ENCODE measurements at regions not wholly inside any gene's neighbourhood (a gene's known extent, or its start where the extent isn't known, plus 50 kb on each side); places are given as distances from the start of the nearest gene placed in this dataset.
A peak's percentile ranks its signal among the peaks of the same experiment; 100 is the strongest.

DNA sequence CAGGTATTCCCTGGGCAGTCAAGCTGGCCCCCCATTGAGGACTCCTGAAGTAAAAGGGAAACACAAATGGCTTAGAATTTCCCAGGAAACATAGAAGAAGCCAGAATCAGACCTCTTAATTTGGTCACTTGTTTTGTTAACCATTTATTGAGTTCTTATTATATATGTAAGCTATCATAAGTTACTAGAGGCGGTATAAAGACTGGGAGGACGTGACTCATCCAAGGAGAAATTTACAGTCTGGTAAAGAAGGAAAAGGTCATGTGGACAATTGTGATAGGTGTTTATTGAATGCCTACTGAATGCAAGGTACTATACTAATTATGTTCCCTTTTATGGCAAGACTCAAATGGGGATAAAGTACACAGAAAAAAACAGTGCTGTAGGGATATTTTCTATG is 146.7 kb downstream of the DYRK2 start:
- Histone ChIP-seq H3K9me3 (ENCODE audit: control insufficient read depth in 2 of 2, low read length in 2 of 2) (no peaks in the 10 kb centered on the region), H3K27ac (ENCODE audit: low read length) (no peak overlapping the region), H3K36me3 (ENCODE audit: control insufficient read depth in 2 of 2, insufficient read depth in 2 of 2, low read length in 2 of 2) (no peaks in the 10 kb centered on the region), H3K4me1 (ENCODE audit: control insufficient read depth, insufficient read depth, low read length) (peaks cover 6% of the 10 kb centered on the region), H3K27me3 (ENCODE audit: control insufficient read depth in 1 of 2, insufficient read depth in 2 of 2, low read length in 2 of 2) (no peaks in the 10 kb centered on the region), H3K9ac (ENCODE audit: low read length in 2 of 2) (no peak overlapping the region), H3K4me3 (ENCODE audit: low read length in 2 of 2) (no peak overlapping the region)

DNA sequence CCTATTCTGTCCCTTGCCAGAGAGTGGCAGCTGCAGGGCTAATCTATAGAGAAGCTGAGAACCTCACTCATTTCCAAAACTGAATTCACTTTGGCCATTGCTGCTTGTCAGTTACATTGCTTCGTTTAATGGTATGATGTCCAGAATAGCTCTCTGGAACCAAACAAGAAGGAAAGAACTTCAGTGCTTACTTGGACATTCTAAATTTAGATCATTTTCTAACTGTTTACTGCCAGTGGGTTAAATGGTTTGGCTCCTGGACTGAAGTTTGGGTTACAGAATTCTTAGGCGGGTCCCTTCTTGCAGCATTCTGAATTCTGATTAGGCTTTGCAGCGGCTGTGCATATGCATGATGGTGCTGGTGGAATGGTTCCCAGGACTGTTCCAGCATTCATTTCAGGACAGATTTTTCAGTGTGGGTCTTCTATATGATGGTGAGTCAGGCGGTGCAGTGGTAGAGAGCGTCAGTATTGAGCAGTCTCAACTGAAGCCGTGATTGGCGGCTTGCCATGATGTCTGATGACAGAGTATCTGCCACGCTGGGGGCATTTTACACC is 148.7 kb downstream of the DYRK2 start:
- H3K27ac ChIP-seq (ENCODE audit: low read length) = no peak overlapping the region
- peaks cover 6% of the 10 kb centered on the region for H3K4me1 ChIP-seq (ENCODE audit: control insufficient read depth, insufficient read depth, low read length)
- H3K36me3 ChIP-seq (ENCODE audit: control insufficient read depth in 2 of 2, insufficient read depth in 2 of 2, low read length in 2 of 2) = no peaks in the 10 kb centered on the region
- H3K27me3 ChIP-seq (ENCODE audit: control insufficient read depth in 1 of 2, insufficient read depth in 2 of 2, low read length in 2 of 2) = no peaks in the 10 kb centered on the region
- no peaks in the 10 kb centered on the region for H3K9me3 ChIP-seq (ENCODE audit: control insufficient read depth in 2 of 2, low read length in 2 of 2)
- H3K4me3 ChIP-seq (ENCODE audit: low read length in 2 of 2) = peak overlapping the region; percentile 16 to 26
- no peak overlapping the region for H3K9ac ChIP-seq (ENCODE audit: low read length in 2 of 2)

DNA sequence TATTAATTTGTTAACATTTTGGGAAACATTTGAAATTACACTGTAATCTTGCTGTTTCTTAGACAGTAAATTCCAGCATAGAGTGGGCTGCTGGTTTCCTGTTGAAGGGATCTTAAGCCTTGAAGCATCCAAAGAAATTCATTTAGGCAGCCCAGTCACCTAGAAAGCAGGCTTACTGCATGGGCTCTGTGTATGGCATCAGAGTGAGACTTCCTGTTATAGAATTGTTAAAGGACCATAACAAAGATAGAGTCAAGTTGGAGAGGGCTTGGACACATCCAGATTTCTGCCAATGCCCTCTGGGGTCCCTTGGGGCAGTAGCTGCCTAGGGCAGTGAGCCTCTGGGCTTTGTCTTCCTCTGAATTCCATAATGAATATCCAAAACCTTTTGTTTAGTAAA is 149.2 kb downstream of the DYRK2 start:
- peak overlapping the region in 1 of 2 donors; percentile 1 for H3K4me3 ChIP-seq (ENCODE audit: low read length in 2 of 2)
- H3K27ac ChIP-seq (ENCODE audit: low read length) = no peak overlapping the region
- peaks cover 6% of the 10 kb centered on the region for H3K4me1 ChIP-seq (ENCODE audit: control insufficient read depth, insufficient read depth, low read length)
- no peaks in the 10 kb centered on the region for H3K27me3 ChIP-seq (ENCODE audit: control insufficient read depth in 1 of 2, insufficient read depth in 2 of 2, low read length in 2 of 2)
- H3K36me3 ChIP-seq (ENCODE audit: control insufficient read depth in 2 of 2, insufficient read depth in 2 of 2, low read length in 2 of 2) = no peaks in the 10 kb centered on the region
- H3K9me3 ChIP-seq (ENCODE audit: control insufficient read depth in 2 of 2, low read length in 2 of 2) = no peaks in the 10 kb centered on the region
- no peak overlapping the region for H3K9ac ChIP-seq (ENCODE audit: low read length in 2 of 2)

DNA sequence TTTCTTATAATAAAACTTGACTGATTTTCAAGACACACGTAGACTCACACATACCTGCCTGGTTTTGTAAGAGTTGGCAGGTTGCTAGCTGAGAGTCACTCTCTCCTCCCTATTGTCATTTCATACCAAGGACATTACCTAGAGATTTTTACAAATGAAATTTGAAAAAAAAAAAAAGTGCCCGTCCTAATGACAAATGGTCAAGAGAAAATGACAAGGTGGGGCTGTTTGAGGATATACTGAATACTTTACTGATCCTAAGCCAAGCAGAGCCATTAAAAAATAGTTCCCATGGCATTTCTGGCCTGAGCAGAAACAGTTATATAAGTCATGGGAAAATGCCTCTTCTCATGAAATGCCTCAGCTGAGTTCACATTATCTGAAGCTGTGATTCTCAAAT is 150.2 kb downstream of the DYRK2 start:
- H3K27me3 ChIP-seq (ENCODE audit: control insufficient read depth in 1 of 2, insufficient read depth in 2 of 2, low read length in 2 of 2) = no peaks in the 10 kb centered on the region
- no peaks in the 10 kb centered on the region for H3K36me3 ChIP-seq (ENCODE audit: control insufficient read depth in 2 of 2, insufficient read depth in 2 of 2, low read length in 2 of 2)
- H3K27ac ChIP-seq (ENCODE audit: low read length) = peak overlapping the region; percentile 25
- peaks cover 12% of the 10 kb centered on the region for H3K4me1 ChIP-seq (ENCODE audit: control insufficient read depth, insufficient read depth, low read length)
- H3K9ac ChIP-seq (ENCODE audit: low read length in 2 of 2) = no peak overlapping the region
- H3K4me3 ChIP-seq (ENCODE audit: low read length in 2 of 2) = no peak overlapping the region
- no peaks in the 10 kb centered on the region for H3K9me3 ChIP-seq (ENCODE audit: control insufficient read depth in 2 of 2, low read length in 2 of 2)

DNA sequence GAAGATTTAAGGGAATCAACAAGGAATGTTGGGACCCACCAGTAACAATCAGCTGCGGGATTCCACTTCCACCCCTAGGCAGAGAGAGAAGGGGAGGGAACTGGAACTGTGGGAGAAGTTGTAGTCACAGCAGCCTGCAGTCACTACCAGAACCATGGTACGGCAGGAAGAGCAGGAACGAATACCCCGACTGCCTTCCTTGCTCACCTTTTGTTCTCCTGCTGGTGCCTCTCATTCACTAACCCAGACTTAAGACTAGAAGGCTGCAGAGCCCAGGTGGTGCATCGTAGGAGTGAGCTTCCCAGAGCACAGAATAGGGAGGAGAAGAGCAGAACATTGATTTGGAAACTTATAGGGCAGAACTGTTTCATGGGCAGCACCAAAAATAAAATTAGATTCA is 154.2 kb downstream of the DYRK2 start:
- Histone ChIP-seq H3K9me3 (ENCODE audit: control insufficient read depth in 2 of 2, low read length in 2 of 2) (no peaks in the 10 kb centered on the region), H3K27ac (ENCODE audit: low read length) (peak overlapping the region; percentile 50), H3K9ac (ENCODE audit: low read length in 2 of 2) (no peak overlapping the region), H3K4me3 (ENCODE audit: low read length in 2 of 2) (no peak overlapping the region), H3K36me3 (ENCODE audit: control insufficient read depth in 2 of 2, insufficient read depth in 2 of 2, low read length in 2 of 2) (no peaks in the 10 kb centered on the region), H3K4me1 (ENCODE audit: control insufficient read depth, insufficient read depth, low read length) (peaks cover 24% of the 10 kb centered on the region), H3K27me3 (ENCODE audit: control insufficient read depth in 1 of 2, insufficient read depth in 2 of 2, low read length in 2 of 2) (no peaks in the 10 kb centered on the region)

DNA sequence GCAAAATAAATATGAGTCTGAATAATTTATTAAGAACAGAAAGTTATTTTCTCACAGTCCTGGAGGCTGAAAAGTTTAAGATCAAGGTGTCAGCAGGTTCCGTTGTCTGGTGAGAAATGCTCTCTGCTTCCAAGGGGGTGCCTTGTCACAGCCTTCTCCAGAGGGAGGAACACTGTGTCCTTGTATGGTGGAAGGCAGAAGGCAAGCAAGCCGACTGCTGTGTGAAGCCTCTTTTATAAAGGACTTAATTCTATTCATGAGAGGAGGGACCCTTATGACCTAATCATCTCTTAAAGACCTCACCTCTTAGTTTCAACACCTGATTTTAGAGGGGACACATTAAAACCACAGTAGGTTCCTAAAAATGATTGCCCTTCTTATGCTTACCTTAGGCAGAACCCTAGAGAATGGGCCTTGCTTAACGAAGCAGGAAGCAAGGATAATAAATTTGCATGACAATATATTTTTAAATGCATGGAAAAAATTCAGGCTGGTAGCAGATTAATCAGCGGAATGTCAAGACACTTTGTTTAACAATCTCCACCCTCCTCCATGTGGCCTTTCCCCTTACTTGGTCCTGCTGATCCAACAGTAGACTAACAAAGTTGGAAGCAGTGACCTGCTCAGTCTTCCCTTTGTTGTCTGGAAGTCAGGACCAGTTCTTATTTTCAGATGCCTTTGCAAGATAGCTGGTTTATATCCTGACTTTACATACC is 154.9 kb downstream of the DYRK2 start:
- Histone ChIP-seq H3K4me1 (ENCODE audit: control insufficient read depth, insufficient read depth, low read length) (peaks cover 26% of the 10 kb centered on the region), H3K27ac (ENCODE audit: low read length) (peak overlapping the region; percentile 50), H3K9ac (ENCODE audit: low read length in 2 of 2) (no peak overlapping the region), H3K36me3 (ENCODE audit: control insufficient read depth in 2 of 2, insufficient read depth in 2 of 2, low read length in 2 of 2) (no peaks in the 10 kb centered on the region), H3K27me3 (ENCODE audit: control insufficient read depth in 1 of 2, insufficient read depth in 2 of 2, low read length in 2 of 2) (no peaks in the 10 kb centered on the region), H3K9me3 (ENCODE audit: control insufficient read depth in 2 of 2, low read length in 2 of 2) (no peaks in the 10 kb centered on the region), H3K4me3 (ENCODE audit: low read length in 2 of 2) (no peak overlapping the region)

DNA sequence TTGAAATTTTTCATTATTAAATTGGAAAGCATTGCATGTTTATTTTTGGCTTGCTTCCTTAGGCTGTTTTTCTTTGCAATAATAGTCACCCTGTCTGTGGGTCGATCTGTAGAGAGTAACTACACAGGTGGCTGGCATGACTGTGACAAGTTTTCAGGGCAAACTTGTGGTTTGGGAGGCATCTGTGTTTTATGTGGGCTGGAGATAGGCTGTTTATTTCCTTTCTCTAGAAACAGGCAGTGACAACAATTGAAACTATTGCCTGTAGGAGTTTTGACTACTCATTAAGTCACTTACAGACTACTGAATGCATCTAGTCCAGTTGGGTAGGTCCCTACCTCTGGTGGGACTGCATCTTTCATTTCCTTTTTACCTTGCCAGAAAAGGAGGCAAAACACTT is 155.6 kb downstream of the DYRK2 start:
- Histone ChIP-seq H3K4me1 (ENCODE audit: control insufficient read depth, insufficient read depth, low read length) (peaks cover 20% of the 10 kb centered on the region), H3K9ac (ENCODE audit: low read length in 2 of 2) (no peak overlapping the region), H3K27ac (ENCODE audit: low read length) (no peak overlapping the region), H3K9me3 (ENCODE audit: control insufficient read depth in 2 of 2, low read length in 2 of 2) (no peaks in the 10 kb centered on the region), H3K27me3 (ENCODE audit: control insufficient read depth in 1 of 2, insufficient read depth in 2 of 2, low read length in 2 of 2) (no peaks in the 10 kb centered on the region), H3K36me3 (ENCODE audit: control insufficient read depth in 2 of 2, insufficient read depth in 2 of 2, low read length in 2 of 2) (no peaks in the 10 kb centered on the region), H3K4me3 (ENCODE audit: low read length in 2 of 2) (no peak overlapping the region)

DNA sequence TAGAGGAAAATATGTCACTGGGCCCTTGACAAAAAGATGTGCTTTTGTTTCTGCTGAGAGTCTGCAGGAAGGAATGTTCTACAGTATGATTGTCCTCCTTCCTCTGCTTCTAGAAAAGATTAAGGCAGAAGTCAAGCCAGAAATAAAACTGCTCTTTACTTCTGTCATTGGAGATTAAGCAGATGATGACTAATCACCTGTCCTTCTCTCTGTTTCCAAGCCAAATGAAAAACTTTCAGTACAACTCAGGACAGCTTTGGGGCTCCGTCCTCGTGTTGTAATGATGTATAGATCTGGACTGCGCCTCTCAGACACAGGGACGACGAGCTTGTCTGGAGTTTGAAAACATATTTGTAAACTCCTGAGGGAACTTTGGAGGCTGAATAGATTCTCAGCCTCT is 159.3 kb downstream of the DYRK2 start:
- Histone ChIP-seq H3K27ac (ENCODE audit: low read length) (peak overlapping the region; percentile 50), H3K27me3 (ENCODE audit: control insufficient read depth in 1 of 2, insufficient read depth in 2 of 2, low read length in 2 of 2) (no peaks in the 10 kb centered on the region), H3K9ac (ENCODE audit: low read length in 2 of 2) (peak overlapping the region in 1 of 2 donors; percentile 1), H3K4me3 (ENCODE audit: low read length in 2 of 2) (peak overlapping the region in 1 of 2 donors; percentile 23), H3K4me1 (ENCODE audit: control insufficient read depth, insufficient read depth, low read length) (peaks cover 20% of the 10 kb centered on the region), H3K9me3 (ENCODE audit: control insufficient read depth in 2 of 2, low read length in 2 of 2) (no peaks in the 10 kb centered on the region), H3K36me3 (ENCODE audit: control insufficient read depth in 2 of 2, insufficient read depth in 2 of 2, low read length in 2 of 2) (no peaks in the 10 kb centered on the region)

DNA sequence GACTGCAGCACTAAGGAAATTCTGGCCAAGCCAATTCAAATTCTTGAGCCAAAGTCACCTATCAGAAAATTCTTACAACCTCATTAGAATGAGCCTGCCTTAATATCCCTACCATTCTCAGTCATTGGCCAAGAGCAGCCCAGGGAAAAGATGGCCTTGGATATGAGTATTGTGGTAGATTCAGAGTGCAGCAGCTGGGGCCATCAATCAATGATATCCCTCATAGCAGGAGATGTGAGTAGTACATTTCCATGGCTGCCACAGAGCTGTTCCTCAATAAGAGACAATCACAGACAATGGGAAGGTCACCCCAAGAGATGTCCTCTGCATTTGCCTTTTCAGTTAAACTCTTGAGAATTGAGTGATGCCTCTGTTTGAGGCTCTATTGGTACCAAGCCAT is 161.6 kb downstream of the DYRK2 start:
- H3K36me3 ChIP-seq (ENCODE audit: control insufficient read depth in 2 of 2, insufficient read depth in 2 of 2, low read length in 2 of 2) = no peaks in the 10 kb centered on the region
- no peaks in the 10 kb centered on the region for H3K27me3 ChIP-seq (ENCODE audit: control insufficient read depth in 1 of 2, insufficient read depth in 2 of 2, low read length in 2 of 2)
- H3K9ac ChIP-seq (ENCODE audit: low read length in 2 of 2) = no peak overlapping the region
- no peaks in the 10 kb centered on the region for H3K9me3 ChIP-seq (ENCODE audit: control insufficient read depth in 2 of 2, low read length in 2 of 2)
- no peak overlapping the region for H3K4me3 ChIP-seq (ENCODE audit: low read length in 2 of 2)
- no peak overlapping the region for H3K27ac ChIP-seq (ENCODE audit: low read length)
- peaks cover 10% of the 10 kb centered on the region for H3K4me1 ChIP-seq (ENCODE audit: control insufficient read depth, insufficient read depth, low read length)

DNA sequence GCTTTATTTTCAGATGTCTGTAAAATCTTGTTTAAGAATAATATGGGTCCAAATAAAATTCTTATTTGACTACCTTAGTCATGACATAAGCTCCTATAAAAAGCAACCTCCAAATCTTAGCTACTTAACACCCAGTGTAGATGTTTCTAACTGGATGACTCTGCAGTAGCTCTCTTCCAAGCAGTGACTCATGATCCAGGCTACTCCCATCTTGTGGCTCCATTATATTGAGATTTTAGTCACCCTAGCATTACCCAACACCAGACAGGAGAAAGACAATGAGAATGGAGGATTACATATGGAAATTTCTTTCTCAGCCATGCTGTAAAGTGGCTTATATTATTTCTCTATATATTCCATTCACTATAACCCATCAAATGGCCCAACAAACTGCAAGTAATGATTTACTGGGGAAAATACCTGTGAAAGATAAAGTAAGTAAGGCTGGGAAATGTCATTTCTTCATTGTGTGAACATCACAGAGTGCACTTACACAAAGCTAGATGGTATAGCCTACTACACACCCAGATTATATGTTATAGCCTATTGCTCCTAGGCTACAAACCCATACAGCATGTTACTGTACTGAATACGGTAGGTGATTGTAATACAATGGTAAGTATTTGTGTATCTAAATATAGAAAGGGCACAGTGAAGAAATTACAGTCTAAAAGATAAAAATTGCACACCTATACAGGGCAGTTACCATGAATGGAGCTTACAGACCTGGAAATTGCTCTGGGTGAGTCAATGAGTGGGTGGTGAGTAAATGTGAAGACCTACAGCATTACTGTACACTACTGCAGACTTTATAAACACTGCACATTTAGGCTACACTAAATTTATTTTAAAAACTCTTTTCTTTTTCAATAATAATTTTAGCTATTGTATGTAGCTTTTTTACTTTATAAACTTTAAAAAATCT is 163.2 kb downstream of the DYRK2 start:
- Histone ChIP-seq H3K27me3 (ENCODE audit: control insufficient read depth in 1 of 2, insufficient read depth in 2 of 2, low read length in 2 of 2) (no peaks in the 10 kb centered on the region), H3K36me3 (ENCODE audit: control insufficient read depth in 2 of 2, insufficient read depth in 2 of 2, low read length in 2 of 2) (no peaks in the 10 kb centered on the region), H3K9me3 (ENCODE audit: control insufficient read depth in 2 of 2, low read length in 2 of 2) (peaks cover 0 to 4% of the 10 kb centered on the region in 2 donors), H3K4me1 (ENCODE audit: control insufficient read depth, insufficient read depth, low read length) (peaks cover 9% of the 10 kb centered on the region), H3K9ac (ENCODE audit: low read length in 2 of 2) (no peak overlapping the region), H3K27ac (ENCODE audit: low read length) (no peak overlapping the region), H3K4me3 (ENCODE audit: low read length in 2 of 2) (no peak overlapping the region)

Data from stomach smooth muscle (tissue), 2 donors.